ENCODE measurements at regions not wholly inside any gene's neighbourhood (a gene's known extent, or its start where the extent isn't known, plus 50 kb on each side); places are given as distances from the start of the nearest gene placed in this dataset.
A peak's percentile ranks its signal among the peaks of the same experiment; 100 is the strongest.
"Not testable (repeated sequence)": the region's sequence is repeated elsewhere in the genome, so short reads cannot be mapped to it uniquely, and the experiment has no call there.

DNA sequence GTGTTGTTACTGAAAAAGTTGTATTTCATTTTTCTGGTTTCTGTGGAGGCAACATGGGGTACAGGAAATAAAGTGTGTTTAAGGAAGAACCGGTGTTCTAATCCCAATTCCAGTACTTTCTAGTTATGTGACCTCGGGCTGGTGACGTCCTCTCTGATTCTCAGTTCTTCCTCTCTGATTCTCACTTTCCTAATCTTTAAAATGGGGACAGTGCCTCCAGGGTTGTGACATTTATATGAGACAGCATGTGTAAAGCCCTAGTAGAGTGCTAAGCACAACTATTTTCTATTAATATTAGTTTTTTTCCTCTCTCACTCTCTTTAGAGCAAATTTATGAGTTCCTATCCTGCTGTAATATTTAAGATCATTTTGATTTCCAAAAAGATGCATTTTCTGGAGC, 50.9 kb upstream of the PTPDC1 start:
- H3K36me3 ChIP-seq (replicated peaks; ENCODE audit: control insufficient read depth, insufficient read depth, low read length) = no peaks in the 10 kb centered on the region
- DNase-seq = no peak
- H3K4me3 ChIP-seq (ENCODE audit: insufficient read depth, low read depth, low read length) = no peak overlapping the region
- H3K27me3 ChIP-seq (ENCODE audit: control insufficient read depth, insufficient read depth, low read length) = peaks cover 2% of the 10 kb centered on the region; the same call in 1 of the 2 replicates

DNA sequence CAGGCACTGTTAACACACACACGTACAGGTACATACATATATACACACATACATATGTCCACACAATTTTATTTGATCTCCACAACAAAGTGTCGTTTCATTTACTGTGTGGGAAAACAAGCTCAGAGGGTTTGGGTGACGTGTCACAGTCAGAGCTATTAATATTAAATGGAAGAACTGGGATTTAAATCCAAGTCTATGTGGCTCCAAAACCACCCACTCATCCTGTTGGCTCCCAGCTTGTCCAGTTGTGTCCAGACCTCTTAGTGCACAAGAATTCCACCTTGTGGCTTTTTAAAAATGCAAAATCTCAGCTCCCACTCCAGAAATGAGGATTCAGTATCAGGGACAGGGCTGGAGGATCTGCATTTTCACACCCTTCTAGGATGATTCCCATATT, 52.3 kb upstream of the PTPDC1 start:
- peaks cover 2% of the 10 kb centered on the region; the same call in 1 of the 2 replicates for H3K27me3 ChIP-seq (ENCODE audit: control insufficient read depth, insufficient read depth, low read length)
- no peak for DNase-seq
- H3K36me3 ChIP-seq (replicated peaks; ENCODE audit: control insufficient read depth, insufficient read depth, low read length) = no peaks in the 10 kb centered on the region
- H3K4me3 ChIP-seq (ENCODE audit: insufficient read depth, low read depth, low read length) = no peak overlapping the region

DNA sequence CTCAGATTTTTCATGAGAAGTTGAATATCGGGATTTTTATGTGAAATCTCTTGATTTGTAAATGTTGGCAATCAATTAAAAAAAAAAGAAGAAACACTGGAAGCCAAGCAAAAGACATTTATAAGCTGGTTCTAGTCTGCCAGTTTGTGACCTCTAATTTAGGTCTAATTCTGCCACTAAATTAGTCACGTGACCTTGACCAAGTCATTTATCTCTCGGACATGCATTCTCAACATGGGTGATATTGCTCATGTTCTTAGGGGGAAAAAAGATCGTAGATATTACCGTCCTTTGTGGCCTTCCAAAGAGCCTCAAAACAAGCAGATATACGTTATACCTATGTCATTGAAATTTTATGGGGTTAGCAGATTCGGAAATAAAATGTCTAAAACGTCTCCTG, 52.9 kb upstream of the PTPDC1 start:
- DNase-seq = no peak
- H3K27me3 ChIP-seq (ENCODE audit: control insufficient read depth, insufficient read depth, low read length) = peaks cover 2% of the 10 kb centered on the region; the same call in 1 of the 2 replicates

DNA sequence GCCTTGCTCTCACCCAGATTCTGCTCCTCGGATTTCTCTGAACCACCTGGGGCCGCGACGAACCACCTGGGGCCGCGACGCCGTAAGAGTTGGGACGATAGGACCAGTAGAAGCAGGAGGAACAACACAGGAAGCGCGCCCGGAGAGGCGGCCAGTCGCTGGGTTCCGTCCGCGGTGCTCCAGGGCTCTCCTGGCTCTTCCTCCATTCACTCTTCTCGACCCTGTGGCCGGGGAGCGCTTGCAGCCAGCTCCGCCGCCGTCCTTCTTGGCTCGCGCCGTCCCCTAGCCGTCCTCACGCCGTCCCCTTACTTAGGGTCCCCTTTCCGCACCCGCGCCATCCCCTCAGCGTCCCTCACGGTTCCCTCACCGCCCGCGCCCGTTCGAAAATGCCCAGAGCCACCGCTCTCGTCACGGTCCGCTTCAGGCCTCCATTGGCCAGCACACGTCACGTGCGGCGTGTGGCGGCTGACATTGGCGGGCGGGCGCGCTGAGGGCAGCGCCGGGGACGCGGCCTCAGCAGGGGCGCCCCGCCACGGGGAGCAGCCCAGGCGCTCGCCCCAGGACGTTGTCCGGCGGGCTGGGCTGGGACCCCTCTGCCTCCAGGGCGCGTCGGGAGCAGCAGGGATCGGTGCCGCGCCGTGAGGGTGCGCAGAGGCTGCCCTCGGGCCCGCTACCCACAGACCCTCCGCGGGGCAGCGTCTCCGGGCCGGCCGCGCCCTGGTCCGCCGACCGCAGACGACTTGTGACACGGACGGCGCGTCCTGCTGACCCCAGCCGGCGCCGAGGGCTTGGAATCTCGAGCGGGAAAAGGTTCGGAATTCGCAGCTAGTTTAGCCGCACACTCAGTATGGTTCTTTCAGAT, 53.7 kb upstream of the PTPDC1 start:
- no peaks in the 10 kb centered on the region for H3K36me3 ChIP-seq (replicated peaks; ENCODE audit: control insufficient read depth, insufficient read depth, low read length)
- DNase-seq = peak; percentile 94
- H3K27me3 ChIP-seq (ENCODE audit: control insufficient read depth, insufficient read depth, low read length) = peaks cover 2% of the 10 kb centered on the region; the same call in 1 of the 2 replicates
- H3K4me3 ChIP-seq (ENCODE audit: insufficient read depth, low read depth, low read length) = peak overlapping the region; percentile 88

More for the DNA sequence above, 52.9 kb upstream of the PTPDC1 start:
- H3K36me3 ChIP-seq (replicated peaks; ENCODE audit: control insufficient read depth, insufficient read depth, low read length) = no peaks in the 10 kb centered on the region
- H3K4me3 ChIP-seq (ENCODE audit: insufficient read depth, low read depth, low read length) = peak overlapping the region; percentile 88

DNA sequence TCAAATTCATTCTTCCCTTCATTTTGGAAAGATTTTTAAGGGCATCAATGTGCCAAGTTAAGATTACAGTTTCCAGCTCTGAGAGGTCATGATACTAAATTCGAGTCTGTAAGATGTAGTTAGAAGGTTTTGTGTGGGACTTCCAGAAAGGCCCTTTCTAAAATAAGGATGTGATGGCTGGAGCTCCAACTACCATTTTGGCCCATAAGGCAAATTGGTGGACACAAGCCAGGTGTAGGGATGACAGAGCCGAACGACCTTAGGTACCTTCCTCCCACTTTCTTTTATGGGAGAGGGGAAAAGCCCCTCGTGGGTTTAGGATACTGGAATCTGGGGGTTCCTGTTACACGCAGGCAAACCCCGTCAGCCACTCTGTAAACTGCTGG, 54.3 kb upstream of the PTPDC1 start:
- no peak for DNase-seq
- no peaks in the 10 kb centered on the region for H3K36me3 ChIP-seq (replicated peaks; ENCODE audit: control insufficient read depth, insufficient read depth, low read length)

DNA sequence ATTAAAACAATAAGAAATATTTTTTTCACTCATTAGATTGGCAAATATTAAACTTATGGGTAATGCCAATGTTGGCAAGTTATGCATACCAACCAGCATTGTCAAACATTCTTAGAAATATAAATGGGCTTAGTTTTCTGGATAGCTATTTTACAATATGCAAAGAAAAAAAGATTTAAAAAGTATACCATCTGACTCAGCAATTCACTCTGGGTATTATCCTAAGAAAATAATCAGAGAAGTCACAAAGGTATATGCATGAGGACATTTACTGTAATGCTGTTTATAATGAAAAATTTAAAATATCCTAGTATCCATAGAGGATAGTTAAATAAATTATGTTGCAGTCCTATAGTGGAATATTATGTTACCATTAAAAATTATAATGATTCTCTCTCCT, 57.4 kb upstream of the PTPDC1 start:
- peaks cover 2% of the 10 kb centered on the region; the same call in 1 of the 2 replicates for H3K27me3 ChIP-seq (ENCODE audit: control insufficient read depth, insufficient read depth, low read length)
- no peaks in the 10 kb centered on the region for H3K36me3 ChIP-seq (replicated peaks; ENCODE audit: control insufficient read depth, insufficient read depth, low read length)
- H3K4me3 ChIP-seq (ENCODE audit: insufficient read depth, low read depth, low read length) = no peak overlapping the region
- no peak for DNase-seq

More for the DNA sequence above, 54.3 kb upstream of the PTPDC1 start:
- Histone ChIP-seq H3K27me3 (ENCODE audit: control insufficient read depth, insufficient read depth, low read length) (peaks cover 2% of the 10 kb centered on the region; the same call in 1 of the 2 replicates), H3K4me3 (ENCODE audit: insufficient read depth, low read depth, low read length) (peak overlapping the region; percentile 88)

DNA sequence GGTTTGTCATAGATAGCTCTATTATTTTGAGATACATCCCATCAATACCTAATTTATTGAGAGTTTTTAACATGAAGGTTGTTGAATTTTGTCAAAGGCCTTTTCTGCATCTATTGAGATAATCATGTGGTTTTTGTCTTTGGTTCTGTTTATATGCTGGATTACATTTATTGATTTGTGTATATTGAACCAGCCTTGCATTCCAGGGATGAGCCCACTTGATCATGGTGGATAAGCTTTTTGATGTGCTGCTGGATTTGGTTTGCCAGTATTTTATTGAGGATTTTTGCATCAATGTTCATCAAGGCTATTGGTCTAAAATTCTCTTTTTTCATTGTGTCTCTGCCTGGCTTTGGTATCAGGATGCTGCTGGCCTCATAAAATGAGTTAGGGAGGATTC, 61.8 kb upstream of the PTPDC1 start:
- H3K36me3 ChIP-seq (replicated peaks; ENCODE audit: control insufficient read depth, insufficient read depth, low read length); H3K27me3 ChIP-seq (ENCODE audit: control insufficient read depth, insufficient read depth, low read length); DNase-seq; H3K4me3 ChIP-seq (ENCODE audit: insufficient read depth, low read depth, low read length): not testable (repeated sequence)

DNA sequence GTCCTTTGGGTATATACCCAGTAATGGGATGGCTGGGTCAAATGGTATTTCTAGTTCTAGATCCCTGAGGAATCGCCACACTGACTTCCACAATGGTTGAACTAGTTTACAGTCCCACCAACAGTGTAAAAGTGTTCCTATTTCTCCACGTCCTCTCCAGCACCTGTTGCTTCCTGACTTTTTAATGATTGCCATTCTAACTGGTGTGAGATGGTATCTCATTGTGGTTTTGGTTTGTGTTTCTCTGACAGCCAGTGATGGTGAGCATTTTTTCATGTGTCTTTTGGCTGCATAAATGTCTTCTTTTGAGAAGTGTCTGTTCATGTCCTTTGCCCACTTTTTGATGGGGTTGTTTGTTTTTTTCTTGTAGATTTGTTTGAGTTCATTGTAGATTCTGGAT, 63.4 kb upstream of the PTPDC1 start:
- H3K4me3 ChIP-seq (ENCODE audit: insufficient read depth, low read depth, low read length); H3K36me3 ChIP-seq (replicated peaks; ENCODE audit: control insufficient read depth, insufficient read depth, low read length); H3K27me3 ChIP-seq (ENCODE audit: control insufficient read depth, insufficient read depth, low read length); DNase-seq: not testable (repeated sequence)

DNA sequence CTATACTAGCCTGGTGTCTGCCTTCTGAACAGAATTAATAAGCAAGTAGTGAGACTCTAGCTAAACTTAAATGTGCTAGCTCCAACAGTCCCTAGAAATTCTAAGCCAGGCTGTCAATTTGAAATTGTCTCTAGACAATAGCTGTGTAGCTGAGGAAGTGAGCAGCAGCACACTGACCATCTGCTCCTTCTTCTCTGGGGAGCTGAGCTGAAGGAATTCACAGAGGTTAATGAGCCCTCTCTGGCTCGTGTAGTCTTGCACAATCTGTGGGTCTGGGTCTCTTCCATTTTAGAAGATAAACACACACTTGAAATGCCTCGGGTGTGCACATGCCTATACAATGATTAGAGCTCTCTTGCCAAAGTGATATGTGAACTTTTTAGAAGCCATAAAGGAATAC, 63.5 kb upstream of the BARX1 start:
- Histone ChIP-seq H3K27me3 (ENCODE audit: control insufficient read depth, insufficient read depth, low read length) (no peaks in the 10 kb centered on the region), H3K36me3 (replicated peaks; ENCODE audit: control insufficient read depth, insufficient read depth, low read length) (no peaks in the 10 kb centered on the region), H3K4me3 (ENCODE audit: insufficient read depth, low read depth, low read length) (no peak overlapping the region)
- no peak for DNase-seq

DNA sequence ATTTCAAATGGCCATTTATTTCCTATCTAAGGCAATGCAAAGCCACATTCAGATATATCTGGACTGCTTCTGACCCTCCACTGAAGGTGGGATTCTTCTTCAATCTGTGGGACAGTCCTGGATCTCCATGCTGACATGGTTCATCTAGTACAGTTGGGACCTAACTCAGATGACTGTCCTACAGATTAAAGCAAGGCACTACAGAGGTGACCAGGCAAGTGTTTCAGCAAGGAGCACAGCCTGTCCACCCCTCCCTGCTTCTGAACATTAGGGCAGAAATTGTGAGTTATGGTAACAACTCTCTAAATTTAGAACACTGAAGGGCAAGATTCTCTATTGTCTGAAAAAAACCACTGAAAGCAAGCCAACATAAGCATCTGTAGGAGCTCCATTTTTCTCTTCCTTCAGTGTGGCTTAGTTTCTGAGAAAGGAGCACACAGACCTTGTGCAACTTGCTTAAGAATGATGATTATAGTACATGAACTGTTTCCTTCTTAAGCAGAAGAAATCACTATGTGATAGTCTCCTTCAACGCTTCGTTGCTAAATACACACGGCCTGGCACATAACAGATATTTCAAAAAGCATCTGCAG, 62.9 kb upstream of the BARX1 start:
- H3K4me3 ChIP-seq (ENCODE audit: insufficient read depth, low read depth, low read length) = no peak overlapping the region
- H3K27me3 ChIP-seq (ENCODE audit: control insufficient read depth, insufficient read depth, low read length) = no peaks in the 10 kb centered on the region
- H3K36me3 ChIP-seq (replicated peaks; ENCODE audit: control insufficient read depth, insufficient read depth, low read length) = no peaks in the 10 kb centered on the region
- no peak for DNase-seq

DNA sequence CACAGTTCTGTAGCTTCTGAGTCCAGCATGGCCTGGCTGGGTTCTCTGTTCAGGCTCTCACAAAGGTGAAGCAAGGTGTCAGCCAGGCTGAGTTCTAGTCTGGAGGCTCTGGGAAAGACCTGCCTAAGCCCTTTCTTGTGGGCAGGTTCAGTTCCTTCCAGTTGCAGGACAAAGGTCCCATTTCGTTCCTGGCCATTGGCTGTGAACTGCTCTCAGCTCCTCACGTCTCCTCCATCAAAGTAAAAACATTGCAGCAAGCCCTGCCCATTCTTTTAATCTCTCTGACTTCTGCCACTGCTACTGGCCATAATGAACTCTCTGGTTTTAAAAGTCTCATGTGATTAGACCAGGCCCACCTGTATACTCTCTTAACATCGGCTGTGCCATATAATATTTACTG, 61.6 kb upstream of the BARX1 start:
- H3K36me3 ChIP-seq (replicated peaks; ENCODE audit: control insufficient read depth, insufficient read depth, low read length) = no peaks in the 10 kb centered on the region

DNA sequence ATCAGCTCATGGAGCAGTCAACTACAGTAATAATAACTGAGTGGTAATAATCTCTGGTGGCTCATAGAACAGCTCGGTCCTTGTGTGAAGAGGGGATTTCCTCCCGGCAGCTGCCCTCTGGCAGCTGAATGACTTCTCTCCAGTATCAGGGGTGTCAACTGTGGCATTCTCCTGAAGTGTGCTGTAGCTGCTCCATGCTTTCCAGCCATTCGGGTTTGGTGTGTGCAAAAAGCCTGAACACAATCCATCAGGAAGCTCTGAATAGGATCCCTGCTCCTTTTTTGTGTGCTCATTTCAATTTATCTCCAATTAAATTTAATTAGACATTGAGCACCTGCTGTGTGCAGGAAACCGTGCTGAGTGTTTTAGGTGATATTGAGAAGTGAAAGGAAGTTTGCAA, 59.8 kb upstream of the BARX1 start:
- DNase-seq = no peak
- H3K4me3 ChIP-seq (ENCODE audit: insufficient read depth, low read depth, low read length) = no peak overlapping the region
- no peaks in the 10 kb centered on the region for H3K36me3 ChIP-seq (replicated peaks; ENCODE audit: control insufficient read depth, insufficient read depth, low read length)
- no peaks in the 10 kb centered on the region for H3K27me3 ChIP-seq (ENCODE audit: control insufficient read depth, insufficient read depth, low read length)

More for the DNA sequence above, 61.6 kb upstream of the BARX1 start:
- Histone ChIP-seq H3K4me3 (ENCODE audit: insufficient read depth, low read depth, low read length) (no peak overlapping the region), H3K27me3 (ENCODE audit: control insufficient read depth, insufficient read depth, low read length) (no peaks in the 10 kb centered on the region)
- DNase-seq = no peak

DNA sequence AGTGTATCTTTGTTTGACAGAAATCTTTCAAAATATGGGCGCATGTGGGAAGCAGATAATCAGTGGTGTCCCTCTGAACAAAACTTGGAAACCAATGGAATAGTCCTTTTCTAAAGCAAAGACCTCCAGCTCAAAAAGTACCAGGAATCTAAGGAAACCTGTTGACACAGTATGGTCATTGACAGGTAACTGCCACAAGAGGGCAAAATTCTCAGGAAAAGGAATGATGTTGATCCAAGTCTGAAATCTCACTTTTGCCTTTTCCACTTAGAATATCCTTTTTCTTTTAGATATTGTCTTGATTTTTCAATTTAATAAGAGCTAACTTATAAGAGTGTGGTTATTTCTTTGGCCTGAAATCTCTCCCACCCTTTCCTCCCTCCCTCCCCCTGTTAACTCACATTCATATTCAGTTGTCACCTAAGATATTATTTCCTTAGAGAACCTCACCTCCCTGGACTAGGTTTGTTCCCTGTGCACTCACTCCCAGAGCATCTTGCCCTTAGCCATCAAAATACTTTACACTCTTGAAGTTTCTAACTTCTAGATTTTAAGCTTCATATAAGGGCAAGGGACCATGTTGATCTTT, 59.0 kb upstream of the BARX1 start:
- Histone ChIP-seq H3K27me3 (ENCODE audit: control insufficient read depth, insufficient read depth, low read length) (no peaks in the 10 kb centered on the region), H3K36me3 (replicated peaks; ENCODE audit: control insufficient read depth, insufficient read depth, low read length) (no peaks in the 10 kb centered on the region), H3K4me3 (ENCODE audit: insufficient read depth, low read depth, low read length) (no peak overlapping the region)
- peak; percentile 38 for DNase-seq

DNA sequence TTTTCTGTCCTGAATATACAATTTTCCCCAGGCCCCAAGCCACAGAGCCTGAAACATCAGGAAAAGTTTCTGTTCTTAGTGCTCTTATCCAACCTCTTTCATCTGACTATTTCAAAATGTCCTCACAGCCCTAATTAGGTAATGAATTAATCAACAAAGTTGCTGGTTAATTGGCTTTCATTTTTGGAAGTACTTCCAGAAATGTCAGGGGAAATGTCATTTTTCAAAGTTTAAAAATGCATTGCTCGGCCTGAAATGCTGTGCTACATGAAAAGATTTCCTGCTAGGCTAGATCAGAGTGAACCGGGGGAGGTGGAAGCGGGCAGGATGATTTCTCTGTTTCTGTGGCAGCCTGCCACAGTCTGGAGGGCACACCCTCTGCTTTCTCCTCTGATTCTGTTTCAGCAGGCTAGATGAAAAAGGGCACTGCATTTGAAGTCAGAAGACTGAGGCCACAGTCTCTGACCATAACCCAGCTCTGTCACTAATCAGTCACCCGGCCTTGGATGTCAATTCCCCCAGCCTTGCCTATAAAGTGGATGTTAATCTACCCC, 55.9 kb upstream of the BARX1 start:
- no peaks in the 10 kb centered on the region for H3K36me3 ChIP-seq (replicated peaks; ENCODE audit: control insufficient read depth, insufficient read depth, low read length)
- H3K4me3 ChIP-seq (ENCODE audit: insufficient read depth, low read depth, low read length) = no peak overlapping the region
- no peaks in the 10 kb centered on the region for H3K27me3 ChIP-seq (ENCODE audit: control insufficient read depth, insufficient read depth, low read length)
- no peak for DNase-seq
